ENCODE measurements at regions not wholly inside any gene's neighbourhood (a gene's known extent, or its start where the extent isn't known, plus 50 kb on each side); places are given as distances from the start of the nearest gene placed in this dataset.

- Histone ChIP-seq H3K36me3 (no peaks in the 10 kb centered on the region), H3K4me1 (no peaks in the 10 kb centered on the region), H3K4me3 (no peak overlapping the region), H3K27ac (no peak overlapping the region), H3K9me3 (no peaks in the 10 kb centered on the region), H3K27me3 (no peaks in the 10 kb centered on the region)
- no peak for TF ChIP-seq CTCF (IDR thresholded peaks at IDR 0.05)
- intact Hi-C loops (cut with DNase I) = no loop called here
- 37 to 41% methylated on average over 5 of the region's 5 CpGs for WGBS, 2 donors
- DNase-seq (no peak), ATAC-seq (peak in 2 of 8 donors; percentile 33 to 38)
Measured at GRCh38 chr13:22596171-22596863, 584.5 kb upstream of the SGCG start.

- Histone ChIP-seq H3K9me3 (peaks cover 0 to 3% (median 0%) of the 10 kb centered on the region in 11 donors), H3K27me3 (no peaks in the 10 kb centered on the region), H3K4me3 (no peak overlapping the region), H3K36me3 (no peaks in the 10 kb centered on the region), H3K4me1 (no peaks in the 10 kb centered on the region), H3K27ac (no peak overlapping the region)
- intact Hi-C loops (cut with DNase I) = no loop called here
- ATAC-seq = no peak
- no peak for TF ChIP-seq CTCF (IDR thresholded peaks at IDR 0.05)
- DNase-seq = no peak
Measured at GRCh38 chr13:22599156-22599555, 581.6 kb upstream of the SGCG start.

- Histone ChIP-seq H3K4me3 (no peak overlapping the region), H3K9me3 (peaks cover 0 to 25% (median 2%) of the 10 kb centered on the region in 11 donors), H3K27ac (no peak overlapping the region), H3K36me3 (no peaks in the 10 kb centered on the region), H3K4me1 (no peaks in the 10 kb centered on the region), H3K27me3 (no peaks in the 10 kb centered on the region)
- no peak for TF ChIP-seq CTCF (IDR thresholded peaks at IDR 0.05)
- no peak for DNase-seq
- intact Hi-C loops (cut with DNase I) = no loop called here
- 83 to 88% methylated on average over 3 of the region's 3 CpGs for WGBS, 2 donors
- no peak for ATAC-seq
Measured at GRCh38 chr13:22618002-22618401, 562.8 kb upstream of the SGCG start.

- no peaks in the 10 kb centered on the region for H3K36me3 ChIP-seq
- intact Hi-C loops (cut with DNase I) = no loop called here
- no peak overlapping the region for H3K27ac ChIP-seq
- H3K4me3 ChIP-seq = no peak overlapping the region
- peaks cover 0 to 14% (median 8%) of the 10 kb centered on the region in 11 donors for H3K9me3 ChIP-seq
- no peaks in the 10 kb centered on the region for H3K27me3 ChIP-seq
- TF ChIP-seq CTCF (IDR thresholded peaks at IDR 0.05) = no peak
- H3K4me1 ChIP-seq = no peaks in the 10 kb centered on the region
- DNase-seq (no peak), ATAC-seq (no peak)
- 90 to 91% methylated on average over 5 of the region's 5 CpGs for WGBS, 2 donors
Measured at GRCh38 chr13:22625691-22626090, 555.1 kb upstream of the SGCG start.
